ENCODE measurements at regions not wholly inside any gene's neighbourhood (a gene's known extent, or its start where the extent isn't known, plus 50 kb on each side); places are given as distances from the start of the nearest gene placed in this dataset.

- TF ChIP-seq CTCF (IDR thresholded peaks at IDR 0.05) = no peak
These were observed 141.3 kb upstream of the POU2AF2 start for GRCh38 chr11:111104185-111104584.

DNA sequence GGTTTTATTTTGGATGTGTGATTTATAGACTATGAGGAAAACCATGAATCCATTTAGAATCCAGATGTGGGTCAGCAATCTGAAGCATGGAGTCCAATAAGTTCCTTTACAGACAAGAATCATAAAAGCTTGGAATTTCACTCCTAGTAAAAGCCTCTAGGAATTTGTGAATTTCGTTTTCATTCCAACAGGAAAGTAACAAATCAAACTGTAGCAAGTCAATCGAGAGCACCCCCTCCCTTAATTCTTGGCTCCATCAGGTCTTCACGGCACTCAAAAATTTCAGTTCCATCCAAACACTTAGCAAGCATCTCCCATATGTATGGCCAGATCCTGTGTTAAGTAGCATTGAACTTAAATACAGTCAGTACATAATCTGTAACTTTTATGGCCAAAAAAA lies 143.6 kb upstream of the POU2AF2 start:
- no peak for TF ChIP-seq CTCF (IDR thresholded peaks at IDR 0.05)

GRCh38 chr11:111099028-111099713 lies 146.4 kb upstream of the POU2AF2 start:
- TF ChIP-seq CTCF (IDR thresholded peaks at IDR 0.05) = no peak

DNA sequence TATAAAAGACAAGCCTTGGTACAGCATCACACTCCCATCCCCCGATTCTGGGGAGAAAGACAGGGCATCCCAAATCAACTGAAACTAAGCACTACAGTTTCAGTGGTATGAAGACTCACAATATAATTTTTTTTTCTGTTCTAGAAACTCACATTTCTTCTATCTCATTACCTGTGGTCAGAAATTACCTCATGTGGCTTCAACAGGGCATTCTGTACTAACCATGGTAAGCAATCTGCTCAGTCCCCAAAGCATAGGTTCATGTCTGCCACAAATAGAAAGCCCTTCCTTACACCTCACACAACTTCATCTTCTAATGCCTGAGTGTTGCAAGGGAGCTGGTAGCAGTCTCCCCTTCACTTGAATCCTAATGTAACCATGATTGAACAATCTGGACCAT lies 147.4 kb upstream of the POU2AF2 start:
- TF ChIP-seq CTCF (IDR thresholded peaks at IDR 0.05) = no peak

DNA sequence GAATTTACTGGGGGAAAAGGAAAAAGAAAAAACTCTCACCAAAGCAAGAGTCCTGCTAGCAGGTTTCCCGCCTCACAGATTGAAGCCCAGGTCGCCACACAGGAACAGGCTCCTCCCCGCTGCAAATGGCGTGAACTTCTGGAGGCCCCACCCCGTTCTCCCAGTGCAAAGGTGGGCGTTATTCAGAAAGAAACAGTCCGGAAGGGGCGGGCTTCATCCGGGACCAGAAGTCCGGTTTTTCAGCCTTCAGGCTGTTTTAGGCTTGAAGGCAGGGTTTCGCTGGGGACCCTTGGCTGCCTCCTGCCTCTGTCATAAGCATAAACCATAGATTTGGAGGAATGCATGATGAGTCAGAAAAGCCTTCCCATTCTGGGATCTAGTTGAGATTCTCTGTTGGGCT lies 148.3 kb upstream of the POU2AF2 start:
- TF ChIP-seq CTCF (IDR thresholded peaks at IDR 0.05) = no peak

- TF ChIP-seq CTCF (IDR thresholded peaks at IDR 0.05) = no peak
These were observed 150.2 kb upstream of the POU2AF2 start for GRCh38 chr11:111095327-111095726.

DNA sequence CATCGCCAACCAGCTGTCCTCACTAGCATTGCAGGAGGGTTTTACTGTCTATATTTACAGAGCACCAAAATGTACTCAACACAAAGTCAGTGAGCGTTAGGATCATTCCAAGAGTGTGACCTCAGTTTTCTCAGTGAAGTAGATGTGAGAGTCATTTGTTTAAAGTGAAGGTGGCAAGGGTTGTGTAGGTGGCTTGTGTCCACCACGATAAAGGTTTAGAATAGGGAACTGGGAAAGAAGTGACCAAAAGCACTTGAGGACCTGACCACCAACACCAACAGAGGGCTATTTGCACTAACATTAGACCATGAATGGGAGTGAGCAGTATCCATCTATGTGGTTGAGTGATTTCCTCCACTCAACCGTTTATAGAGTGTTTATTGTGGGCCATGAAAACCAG lies 152.5 kb upstream of the POU2AF2 start:
- no peak for TF ChIP-seq CTCF (IDR thresholded peaks at IDR 0.05)

Data from LNCAP (cell line).